GM18520 (cell line): ENCODE measurements at regions not wholly inside any gene's neighbourhood (a gene's known extent, or its start where the extent isn't known, plus 50 kb on each side); places are given as distances from the start of the nearest gene placed in this dataset.
"Not testable (repeated sequence)": the region's sequence is repeated elsewhere in the genome, so short reads cannot be mapped to it uniquely, and the experiment has no call there.

Experiments
- ATAC-seq: cut with Tn5 transposase; IDR thresholded peaks from one replicate; pipeline ENCODE4 v1.9.1; 2021; ENCODE audit not compliant: unreplicated experiment

DNA sequence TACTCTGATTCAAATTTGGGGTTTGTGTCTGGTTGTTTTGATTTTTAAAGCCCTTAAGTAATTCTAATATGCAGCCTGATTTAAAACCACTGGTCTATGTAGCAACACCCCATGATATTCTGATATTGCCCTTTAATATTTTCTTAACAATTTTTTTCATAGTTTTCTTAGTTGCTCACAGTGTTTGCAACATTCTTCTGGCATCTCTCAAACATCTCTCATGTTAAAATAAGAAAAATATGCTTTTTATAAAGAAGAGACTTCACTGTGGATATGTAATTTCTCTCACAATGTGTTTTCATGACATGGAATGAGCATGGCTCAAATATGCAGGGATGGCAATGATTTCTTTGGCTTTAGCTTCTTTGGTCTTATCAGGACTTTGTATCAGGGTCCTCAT lies 183.7 kb downstream of the TAF11L14 start:
- ATAC-seq: no peak

DNA sequence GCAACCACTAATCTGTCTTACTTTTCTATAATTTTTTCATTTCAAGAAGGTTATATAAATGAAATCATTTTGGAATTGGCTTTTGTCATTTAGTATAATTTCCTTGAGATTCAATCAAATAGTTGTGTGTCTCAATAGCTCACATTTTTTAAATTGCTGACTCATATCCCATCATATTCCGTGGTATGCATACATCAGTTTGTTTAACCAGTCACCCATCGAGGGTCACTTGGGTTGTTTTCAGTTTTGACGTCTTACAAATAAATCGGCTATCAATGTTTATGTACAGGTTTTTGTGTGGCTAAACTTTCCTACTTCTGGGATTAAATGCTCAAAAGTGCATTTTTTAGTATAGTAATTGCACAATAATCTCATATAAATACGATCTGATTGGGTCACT lies 185.5 kb downstream of the TAF11L14 start:
- no peak for ATAC-seq

DNA sequence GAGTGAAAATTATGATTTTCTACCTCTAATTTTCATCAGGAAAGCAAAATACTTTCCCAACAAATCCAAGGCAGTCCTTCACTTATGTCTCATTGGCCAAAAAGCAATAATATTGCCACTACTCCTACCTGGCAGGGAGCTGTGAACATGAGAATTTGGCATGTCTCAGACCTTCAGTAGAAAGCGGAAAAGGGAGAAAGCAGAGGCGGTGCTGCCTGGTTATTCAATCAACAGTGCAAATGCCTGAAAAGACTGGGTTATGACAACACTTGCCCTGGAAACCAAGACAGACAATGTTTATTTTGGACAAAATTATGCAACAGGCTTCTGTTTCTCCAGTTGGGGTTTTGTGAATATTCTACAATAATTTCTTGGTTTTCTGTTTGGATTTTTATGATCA lies 194.4 kb downstream of the TAF11L14 start:
- no peak for ATAC-seq

DNA sequence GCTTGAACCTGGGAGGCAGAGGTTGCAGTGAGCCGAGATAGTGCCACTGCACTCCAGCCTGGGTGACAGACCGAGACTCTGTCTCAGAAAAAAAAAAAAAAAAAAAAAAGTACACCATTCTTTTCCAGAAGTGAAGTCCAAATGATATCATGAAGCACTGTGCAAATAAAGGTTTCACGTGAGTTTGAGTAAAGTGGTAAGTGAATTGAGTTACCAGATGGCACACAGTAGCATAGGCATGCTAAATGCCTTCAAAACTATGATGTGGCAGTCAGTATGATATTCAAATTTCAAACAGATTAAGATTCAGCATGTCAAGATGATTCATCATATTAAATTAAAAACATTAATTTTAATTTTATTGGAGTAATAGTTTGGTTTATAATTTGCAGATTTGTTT lies 195.2 kb downstream of the TAF11L14 start:
- no peak for ATAC-seq

DNA sequence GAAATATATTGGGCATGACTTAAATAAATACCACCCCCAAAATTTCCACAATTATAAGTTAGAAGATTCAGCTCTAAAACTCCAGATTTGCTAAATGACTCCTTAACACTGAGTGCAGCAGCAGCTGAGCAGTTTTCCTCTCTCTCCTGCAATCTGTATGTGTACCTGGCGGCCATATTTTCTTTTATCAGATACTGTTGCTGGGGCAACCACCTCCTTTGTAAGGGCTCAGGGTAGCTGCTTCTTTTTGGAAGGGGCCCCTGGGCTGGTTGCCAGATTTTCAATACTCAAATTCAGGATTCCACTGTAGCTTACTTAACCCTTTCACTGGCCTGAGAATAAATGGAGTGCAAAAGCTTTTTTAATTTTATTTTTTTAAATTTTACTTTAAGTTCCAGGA lies 197.0 kb downstream of the TAF11L14 start:
- no peak for ATAC-seq

DNA sequence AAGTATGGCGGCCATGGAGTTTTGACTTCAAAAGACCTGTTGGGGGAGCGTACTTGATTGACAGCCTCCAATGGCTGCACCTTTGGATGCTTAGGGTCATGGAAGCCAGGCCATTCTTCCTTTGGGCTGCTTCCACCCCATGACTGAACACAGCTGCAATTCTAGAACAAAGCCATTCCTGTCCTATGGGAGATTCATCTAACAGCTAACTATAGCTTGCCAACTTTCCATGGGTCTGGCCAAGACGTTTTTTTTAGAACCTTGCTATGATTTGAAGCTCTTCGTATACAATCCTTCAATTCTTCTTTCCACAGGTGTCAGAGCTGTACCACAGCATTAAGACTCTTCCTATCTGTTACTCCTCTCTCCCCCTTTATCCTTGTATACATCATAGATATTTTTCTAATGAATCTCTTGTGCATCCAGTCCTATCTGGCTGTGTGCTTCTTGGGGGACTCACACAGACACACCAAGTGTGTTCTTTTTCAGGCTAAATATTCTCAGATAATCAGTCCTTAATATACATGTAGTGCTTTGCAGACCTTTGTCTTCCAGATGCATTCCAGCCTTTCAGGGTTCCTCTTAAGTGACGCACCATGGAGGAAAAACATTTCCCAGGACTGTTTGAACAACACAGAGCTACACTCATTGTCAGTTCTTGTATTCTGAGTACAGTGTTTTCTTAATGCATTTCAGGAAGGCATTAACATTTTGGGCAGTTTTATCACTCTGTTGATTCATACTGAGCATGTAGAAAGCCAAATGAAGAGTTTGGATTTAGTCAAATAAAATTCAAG lies 198.9 kb downstream of the TAF11L14 start:
- no peak for ATAC-seq

DNA sequence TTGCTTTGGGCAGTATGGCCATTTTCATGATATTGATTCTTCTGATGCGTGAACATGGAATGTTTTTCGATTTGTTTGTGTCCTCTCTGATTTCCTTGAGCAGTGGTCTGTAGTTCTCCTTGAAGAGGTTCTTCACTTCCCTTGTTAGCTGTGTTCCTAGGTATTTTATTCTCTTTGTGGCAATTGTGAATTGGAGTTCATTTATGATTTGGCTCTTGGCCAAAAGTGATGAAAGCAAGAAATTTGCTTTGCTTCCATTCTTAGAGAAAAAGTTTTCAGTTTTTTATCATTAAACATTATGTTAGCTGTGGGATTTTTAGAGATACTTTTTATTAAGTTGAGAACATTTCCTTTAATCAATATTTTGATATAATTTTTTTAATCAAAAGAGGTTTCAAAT lies 203.5 kb downstream of the TAF11L14 start:
- no peak for ATAC-seq

DNA sequence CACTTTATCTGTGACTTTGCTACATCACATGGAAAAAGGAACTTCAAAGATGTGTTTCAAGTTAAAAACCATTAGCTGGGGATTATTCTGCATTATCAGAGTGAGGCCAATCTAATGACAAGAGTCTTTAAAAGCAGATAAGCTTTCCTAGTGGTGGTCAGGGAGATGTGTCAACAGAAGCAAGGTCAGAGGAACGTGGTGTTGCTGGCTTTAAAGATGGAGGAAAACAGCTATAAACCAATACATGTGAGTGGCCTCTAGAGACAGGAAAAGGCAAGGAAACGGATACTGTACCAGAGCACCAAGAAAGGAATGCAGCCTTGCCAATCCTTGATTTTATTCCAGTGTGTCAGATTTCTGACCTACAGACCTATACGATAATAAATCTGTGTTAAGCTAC lies 204.2 kb downstream of the TAF11L14 start:
- no peak for ATAC-seq

DNA sequence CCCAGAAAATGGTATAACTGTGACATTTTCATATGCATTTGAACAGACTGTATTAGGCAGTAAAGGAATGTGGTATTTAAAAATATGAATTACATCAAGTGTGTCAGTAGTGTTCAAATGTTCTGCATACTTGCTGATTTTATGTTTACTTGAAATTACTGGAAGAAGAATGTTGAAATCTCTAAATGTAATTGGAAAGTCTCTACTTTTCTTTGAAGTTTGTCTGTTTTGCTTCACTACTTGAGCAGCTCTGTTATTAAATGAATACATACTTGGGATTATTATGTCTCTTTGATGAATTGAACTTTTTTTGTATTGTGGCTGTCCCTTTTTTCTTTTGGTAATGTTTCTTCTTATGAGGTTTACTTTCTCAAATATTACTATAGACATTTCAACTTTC lies 205.6 kb downstream of the TAF11L14 start:
- no peak for ATAC-seq

DNA sequence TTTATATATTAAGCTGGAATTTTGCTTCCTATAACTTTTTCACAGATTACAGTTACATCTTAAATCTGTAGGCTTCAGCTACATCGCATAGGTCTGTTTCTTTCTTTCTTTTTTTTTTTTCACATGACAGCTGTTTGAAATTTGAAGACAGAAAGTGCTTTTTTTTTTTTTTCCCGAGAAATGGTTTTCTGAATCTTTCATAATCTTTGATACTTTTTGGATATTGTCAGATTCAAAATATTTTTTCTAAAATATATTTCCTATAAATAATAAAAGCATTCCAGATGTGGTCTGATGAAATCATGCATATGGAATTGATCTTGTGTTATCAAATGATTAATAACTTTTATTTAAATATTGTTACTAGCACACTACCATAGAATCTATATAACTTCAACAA lies 212.2 kb downstream of the TAF11L14 start:
- ATAC-seq: no peak

DNA sequence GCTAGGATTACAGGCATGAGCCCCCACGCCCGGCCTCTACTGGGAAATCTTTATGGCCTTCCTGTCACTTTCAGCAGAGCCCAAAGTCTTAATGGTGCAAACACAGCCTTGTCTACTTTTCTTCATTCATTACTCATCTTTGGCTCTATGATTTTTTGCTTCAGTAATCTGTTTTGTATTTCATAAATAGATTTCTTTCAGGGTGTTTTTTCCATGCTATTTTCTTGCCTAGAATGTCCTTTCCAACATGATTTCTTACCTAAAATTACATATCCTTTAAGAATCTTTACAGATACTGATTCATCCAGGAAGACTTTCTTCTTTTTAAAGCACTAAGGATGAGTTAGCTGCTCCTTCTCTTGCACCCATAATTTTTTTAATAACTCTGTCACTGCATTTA lies 213.0 kb downstream of the TAF11L14 start:
- ATAC-seq: no peak

DNA sequence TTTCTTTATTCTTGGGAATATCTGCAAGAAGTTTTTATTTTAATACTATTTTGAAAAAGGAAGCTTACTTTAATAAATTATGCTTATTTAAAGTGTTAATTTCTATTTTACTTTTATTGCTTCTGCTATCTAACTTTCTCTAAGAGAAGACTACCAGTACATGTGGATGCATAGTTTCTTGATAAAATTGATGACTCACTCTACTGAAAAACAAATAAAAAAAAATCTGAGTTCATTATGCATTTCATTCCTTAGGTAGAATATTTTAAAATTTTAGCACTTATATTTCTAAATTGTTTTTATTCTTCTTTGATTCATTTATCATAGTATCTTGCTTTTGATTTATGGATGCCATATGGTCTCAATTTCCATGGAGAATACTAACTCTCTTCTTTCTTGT lies 217.9 kb downstream of the TAF11L14 start:
- ATAC-seq: no peak

DNA sequence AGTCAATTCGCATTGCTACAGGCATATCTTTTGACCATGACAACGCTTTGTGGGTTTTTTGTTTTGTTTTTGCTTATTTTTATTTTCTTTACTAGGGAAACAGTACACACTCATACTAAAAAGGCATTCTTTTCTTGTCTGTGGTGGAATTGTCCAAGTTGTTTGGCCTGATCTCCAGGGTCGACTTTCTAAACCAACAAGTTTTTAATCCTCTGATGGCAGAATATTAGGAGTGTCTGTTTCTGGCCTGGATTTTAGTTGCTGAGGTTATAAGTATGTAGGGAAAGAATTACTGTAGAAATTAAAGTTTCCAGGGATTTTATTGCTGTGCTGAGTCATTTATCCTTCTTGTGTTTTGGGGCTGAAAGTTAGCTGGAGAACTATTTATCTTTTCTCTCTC lies 218.5 kb downstream of the TAF11L14 start:
- ATAC-seq: no peak

DNA sequence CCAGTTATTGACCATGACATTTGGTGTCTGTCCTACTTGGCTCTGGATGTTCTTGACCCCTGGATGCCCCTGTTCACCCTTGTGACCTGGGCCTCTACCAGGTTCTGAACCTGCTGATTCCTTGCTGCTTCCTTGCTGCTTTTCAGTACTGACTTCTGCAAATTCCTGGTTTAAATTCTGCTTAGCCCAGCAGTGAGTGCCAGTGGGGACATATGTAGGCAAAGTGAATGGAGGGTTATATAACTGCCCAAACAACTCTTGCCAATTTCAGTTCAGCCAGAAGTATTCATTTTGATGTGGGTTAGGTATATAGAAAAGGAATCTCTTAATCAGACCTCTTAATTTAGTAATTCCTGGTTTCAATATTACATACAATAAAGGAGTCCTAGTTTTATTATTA lies 220.6 kb downstream of the TAF11L14 start:
- ATAC-seq: no peak

DNA sequence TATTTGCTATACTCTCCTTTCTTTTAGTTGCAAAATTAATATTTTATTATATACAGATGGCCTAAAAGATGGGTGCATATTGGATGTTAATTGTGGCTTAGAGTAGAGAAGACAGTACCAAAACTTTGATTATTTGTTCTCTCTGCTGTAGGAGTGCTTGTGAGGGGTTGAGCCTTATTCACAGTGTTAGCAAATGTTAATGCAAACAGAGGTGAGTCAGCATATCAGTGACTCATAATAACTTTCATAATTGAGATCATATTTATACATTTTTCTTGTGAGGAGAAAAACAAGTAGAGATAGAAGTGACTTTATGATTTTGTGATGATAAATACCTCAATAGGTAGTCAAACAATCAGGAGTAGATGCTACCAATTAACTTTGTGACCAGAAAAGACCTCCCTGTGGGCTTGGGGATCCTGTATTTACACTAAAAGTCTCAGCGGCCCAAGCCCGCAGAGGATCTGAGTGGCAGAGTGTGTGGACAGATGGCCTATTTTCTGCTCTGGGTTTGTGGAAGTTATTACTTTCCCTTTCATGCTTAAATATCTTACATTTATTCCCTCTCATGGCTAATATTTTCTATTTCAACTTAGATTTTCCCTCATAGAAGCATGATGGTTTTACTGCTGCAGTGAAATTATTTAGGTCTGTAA lies 226.5 kb downstream of the TAF11L14 start:
- ATAC-seq: no peak

DNA sequence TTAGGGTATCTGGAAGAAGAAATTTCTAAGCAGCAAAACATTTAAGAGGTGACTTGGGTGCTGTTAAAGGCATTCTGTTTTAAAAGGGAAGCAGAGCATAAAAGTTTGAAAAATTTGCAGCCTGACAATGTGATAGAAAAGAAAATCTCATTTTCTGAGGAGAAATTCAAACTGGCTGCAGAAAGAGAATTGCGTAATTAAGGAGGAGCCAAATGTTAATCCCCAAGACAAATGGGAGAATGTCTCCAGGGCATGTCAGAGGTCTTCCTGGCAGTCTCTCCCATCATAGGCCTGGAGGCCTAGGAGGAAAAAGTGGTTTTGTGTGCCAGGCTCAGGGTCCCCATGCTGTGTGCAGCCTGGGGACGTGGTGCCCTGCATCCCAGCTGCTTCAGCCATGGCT lies 230.6 kb downstream of the TAF11L14 start:
- ATAC-seq: not testable (repeated sequence)

DNA sequence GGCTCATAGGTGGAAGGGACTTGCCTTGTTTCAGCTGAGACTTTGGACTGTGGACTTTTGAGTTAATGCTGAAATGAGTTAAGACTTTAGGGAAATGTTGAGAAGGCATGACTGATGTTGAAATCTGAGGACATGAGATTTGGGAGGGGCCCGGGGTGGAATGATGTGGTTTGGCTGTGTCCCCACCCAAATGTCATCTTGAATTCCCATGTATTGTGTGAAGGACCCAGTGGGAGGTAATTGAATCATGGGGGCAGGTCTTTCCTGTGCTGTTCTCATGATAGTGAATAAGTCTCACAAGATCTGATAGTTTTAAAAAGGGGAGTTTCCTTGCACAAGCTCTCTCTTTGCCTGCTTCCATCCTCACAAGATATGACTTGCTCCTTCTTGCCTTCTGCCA lies 231.7 kb downstream of the TAF11L14 start:
- not testable (repeated sequence) for ATAC-seq

DNA sequence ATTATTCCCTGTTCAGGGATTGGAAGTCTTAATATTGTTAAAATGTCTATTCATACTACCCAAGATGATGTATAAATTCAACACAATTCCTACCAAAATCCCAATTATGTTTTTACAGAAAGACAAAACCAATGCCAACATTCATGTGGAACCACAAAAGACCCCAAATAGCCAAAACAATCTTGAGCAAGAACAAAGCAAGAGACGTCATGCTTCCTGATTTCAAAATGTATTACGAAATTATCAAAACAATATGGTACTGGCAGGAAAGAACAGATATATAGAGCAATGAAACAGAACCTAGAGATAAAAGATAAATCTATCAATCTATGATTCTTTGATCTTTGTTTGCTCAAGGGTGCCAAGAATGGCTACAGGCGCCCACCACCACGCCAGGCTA lies 237.9 kb downstream of the TAF11L14 start:
- no peak for ATAC-seq

DNA sequence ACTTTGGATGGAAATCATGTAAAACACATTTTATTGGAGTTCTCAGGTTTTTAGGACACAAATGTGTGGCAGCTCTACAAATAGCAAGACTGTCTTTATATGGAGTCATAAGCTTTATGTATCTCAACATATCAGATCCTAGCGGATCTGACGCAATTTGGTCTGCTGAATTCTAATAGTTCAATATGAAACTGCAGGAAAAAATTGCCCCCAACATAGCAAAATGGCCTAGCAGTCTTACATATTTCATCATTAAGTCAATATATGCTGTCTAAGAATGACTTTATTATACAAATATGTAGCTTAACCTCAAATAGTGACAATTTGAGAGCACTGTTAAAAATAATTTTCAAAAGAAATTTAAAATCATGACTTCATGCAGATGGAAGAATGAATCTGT lies 244.3 kb downstream of the TAF11L14 start:
- no peak for ATAC-seq

DNA sequence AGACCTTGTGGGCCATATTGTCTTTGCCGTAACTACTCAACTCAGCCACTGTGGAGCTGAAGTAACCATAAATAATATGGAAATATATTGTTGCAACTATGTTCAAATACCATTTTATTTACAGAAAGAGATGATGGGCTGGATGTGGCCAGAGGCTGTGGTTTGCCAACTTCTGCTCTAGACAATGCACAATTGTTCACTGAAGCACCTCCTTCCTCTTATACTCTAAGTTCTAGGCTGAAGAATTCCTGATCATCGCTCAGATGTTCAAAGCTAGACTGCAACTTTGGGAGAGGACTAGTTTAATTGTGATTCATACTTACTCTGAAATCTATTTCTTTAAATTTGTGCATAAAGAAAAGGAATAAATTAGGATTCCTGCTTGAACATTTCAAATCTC lies 245.0 kb downstream of the TAF11L14 start:
- no peak for ATAC-seq

DNA sequence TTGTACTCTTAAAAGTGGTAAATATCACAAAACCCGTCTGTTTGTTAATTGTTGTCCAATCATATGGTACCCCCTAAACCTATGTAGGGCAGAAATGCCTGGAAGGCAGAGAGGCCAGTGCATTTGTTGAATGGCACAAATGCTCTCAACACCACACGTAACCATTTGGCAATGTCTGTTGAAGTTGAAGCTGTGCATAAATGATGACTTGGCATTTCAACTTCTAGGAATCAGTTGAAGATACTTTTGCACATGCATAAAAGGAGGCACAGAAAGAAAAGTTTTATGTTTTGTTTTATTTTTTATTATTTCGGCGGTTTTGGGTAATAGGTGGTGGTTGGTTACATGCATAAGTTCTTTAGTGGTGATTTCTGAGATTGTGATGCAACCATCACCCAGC lies 246.6 kb downstream of the TAF11L14 start:
- ATAC-seq: no peak

DNA sequence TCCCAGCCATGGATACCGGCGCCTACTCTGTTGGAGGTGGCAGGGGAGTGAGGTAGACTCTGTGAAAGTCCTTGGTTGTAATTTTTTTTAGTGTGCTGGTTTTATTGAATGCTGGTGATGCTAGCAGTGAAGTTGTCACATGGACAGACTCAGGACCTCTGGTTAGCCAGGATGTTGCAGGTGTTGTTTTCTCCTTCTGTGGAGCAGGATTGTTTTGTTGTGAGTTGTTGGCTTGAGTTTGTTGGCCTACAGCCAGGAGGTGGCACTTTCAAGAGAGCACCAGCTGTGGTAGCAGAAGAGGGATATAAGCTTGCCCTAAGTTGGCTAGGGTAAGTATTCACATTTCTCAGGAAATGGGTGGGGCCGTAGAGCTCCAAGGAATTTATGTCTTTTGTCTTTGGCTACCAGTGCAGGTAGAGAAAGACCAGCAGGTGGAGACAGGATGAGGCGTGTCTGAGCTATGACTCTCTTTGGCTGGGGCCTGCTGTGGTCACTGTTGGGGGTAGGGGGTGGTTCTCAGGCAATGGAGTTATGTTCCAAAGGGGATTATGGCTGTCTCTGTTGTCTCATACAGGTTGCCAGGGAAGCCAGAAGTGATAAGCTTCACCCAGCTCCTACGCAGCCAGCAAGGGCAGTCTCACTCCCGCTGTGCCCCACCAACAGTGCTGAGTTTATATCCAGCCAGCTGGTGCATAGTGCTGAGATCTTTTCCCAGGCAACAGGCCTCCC lies 248.7 kb downstream of the TAF11L14 start:
- ATAC-seq: no peak
